ENCODE measurements at regions not wholly inside any gene's neighbourhood (a gene's known extent, or its start where the extent isn't known, plus 50 kb on each side); places are given as distances from the start of the nearest gene placed in this dataset.

- Mint-ChIP-seq H3K4me3 (ENCODE audit: unreplicated experiment) (no peak overlapping the region), H3K27me3 (ENCODE audit: low read depth) (no peaks in the 10 kb centered on the region), H3K27ac (ENCODE audit: unreplicated experiment) (no peak overlapping the region), H3K36me3 (ENCODE audit: low read depth) (no peaks in the 10 kb centered on the region), H3K9me3 (ENCODE audit: low read depth) (no peaks in the 10 kb centered on the region), H3K4me1 (ENCODE audit: low read depth) (no peaks in the 10 kb centered on the region)
- TF ChIP-seq, protein P1, sequence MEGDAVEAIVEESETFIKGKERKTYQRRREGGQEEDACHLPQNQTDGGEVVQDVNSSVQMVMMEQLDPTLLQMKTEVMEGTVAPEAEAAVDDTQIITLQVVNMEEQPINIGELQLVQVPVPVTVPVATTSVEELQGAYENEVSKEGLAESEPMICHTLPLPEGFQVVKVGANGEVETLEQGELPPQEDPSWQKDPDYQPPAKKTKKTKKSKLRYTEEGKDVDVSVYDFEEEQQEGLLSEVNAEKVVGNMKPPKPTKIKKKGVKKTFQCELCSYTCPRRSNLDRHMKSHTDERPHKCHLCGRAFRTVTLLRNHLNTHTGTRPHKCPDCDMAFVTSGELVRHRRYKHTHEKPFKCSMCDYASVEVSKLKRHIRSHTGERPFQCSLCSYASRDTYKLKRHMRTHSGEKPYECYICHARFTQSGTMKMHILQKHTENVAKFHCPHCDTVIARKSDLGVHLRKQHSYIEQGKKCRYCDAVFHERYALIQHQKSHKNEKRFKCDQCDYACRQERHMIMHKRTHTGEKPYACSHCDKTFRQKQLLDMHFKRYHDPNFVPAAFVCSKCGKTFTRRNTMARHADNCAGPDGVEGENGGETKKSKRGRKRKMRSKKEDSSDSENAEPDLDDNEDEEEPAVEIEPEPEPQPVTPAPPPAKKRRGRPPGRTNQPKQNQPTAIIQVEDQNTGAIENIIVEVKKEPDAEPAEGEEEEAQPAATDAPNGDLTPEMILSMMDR (IDR thresholded peaks at IDR 0.05): no peak
- no peak for DNase-seq (ENCODE audit: low spot score)
Measured at GRCh38 chr21:31500071-31500470, 156.0 kb upstream of the TIAM1 start.

DNA sequence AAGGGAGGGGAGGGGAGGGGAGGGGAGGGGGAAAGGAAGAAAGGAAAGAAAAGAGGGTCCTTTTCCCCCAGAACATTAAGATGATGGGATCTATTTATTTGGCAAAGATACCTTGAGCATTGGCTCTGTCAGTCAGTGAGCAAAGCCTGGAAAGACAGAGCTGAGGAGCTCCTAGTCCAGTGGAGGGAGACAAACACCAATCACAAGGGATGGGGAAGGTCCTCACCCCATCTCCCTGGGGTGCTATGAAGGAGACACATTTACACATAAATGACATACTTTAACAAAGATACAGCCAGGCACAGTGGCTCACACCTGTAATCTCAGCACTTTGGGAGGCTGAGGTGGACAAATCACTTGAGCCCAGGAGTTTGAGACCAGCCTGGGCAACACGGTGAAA, 154.9 kb upstream of the TIAM1 start:
- H3K4me3 Mint-ChIP-seq (ENCODE audit: unreplicated experiment): no peak overlapping the region
- H3K36me3 Mint-ChIP-seq (ENCODE audit: low read depth): no peaks in the 10 kb centered on the region
- DNase-seq (ENCODE audit: low spot score): no peak
- TF ChIP-seq, protein P1 (IDR thresholded peaks at IDR 0.05): peak; percentile 18
- no peaks in the 10 kb centered on the region for H3K9me3 Mint-ChIP-seq (ENCODE audit: low read depth)
- H3K4me1 Mint-ChIP-seq (ENCODE audit: low read depth): no peaks in the 10 kb centered on the region
- no peaks in the 10 kb centered on the region for H3K27me3 Mint-ChIP-seq (ENCODE audit: low read depth)
- no peak overlapping the region for H3K27ac Mint-ChIP-seq (ENCODE audit: unreplicated experiment)

DNA sequence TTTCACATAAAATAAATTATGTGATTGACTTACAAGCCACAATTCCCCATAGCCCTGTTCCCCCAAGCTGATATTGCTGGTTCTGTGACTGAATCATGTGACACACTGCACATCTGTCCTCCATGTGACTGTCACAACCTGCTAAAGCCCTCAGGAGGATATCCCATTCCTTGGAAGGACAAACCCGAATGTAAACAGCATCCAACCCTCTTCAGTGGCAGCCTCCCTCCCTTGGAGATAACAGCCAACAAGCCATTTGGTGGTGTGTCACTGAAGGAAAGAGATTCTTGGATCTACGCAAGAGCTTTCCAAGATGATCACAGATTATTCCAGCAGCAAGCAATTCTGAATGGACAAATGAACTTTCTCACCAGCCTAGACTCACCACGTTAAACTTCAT, 153.9 kb upstream of the TIAM1 start:
- Mint-ChIP-seq H3K4me3 (ENCODE audit: unreplicated experiment) (no peak overlapping the region), H3K4me1 (ENCODE audit: low read depth) (no peaks in the 10 kb centered on the region), H3K9me3 (ENCODE audit: low read depth) (no peaks in the 10 kb centered on the region), H3K36me3 (ENCODE audit: low read depth) (no peaks in the 10 kb centered on the region), H3K27me3 (ENCODE audit: low read depth) (no peaks in the 10 kb centered on the region), H3K27ac (ENCODE audit: unreplicated experiment) (no peak overlapping the region)
- TF ChIP-seq, protein P1 (IDR thresholded peaks at IDR 0.05): no peak
- DNase-seq (ENCODE audit: low spot score): no peak

DNA sequence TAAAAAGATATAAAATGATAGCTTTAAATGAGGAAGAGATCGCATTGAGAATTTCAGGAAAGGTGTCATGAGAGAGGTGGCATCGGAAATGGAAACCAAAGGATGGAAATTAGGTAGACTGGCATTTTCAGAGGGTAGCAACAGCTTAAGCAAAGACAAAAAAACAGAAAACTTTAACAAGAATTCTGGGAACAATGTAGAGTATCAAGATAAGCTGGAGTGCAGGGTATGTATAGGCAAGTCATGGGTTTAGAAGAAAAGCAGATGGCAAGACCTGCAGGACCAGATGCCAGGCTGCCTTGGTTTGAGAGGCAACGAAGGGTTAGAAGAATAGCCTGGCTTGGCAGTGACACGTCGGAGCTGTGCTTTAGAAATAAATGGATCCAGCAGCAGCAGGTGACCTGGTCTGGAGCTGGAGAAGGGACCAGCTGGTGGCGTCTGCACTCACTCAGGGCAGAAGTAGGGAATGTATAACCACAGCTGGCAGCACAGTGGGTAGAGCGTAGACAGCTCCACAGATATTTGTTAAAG, 149.4 kb upstream of the TIAM1 start:
- H3K4me1 Mint-ChIP-seq (ENCODE audit: low read depth): no peaks in the 10 kb centered on the region
- no peak for DNase-seq (ENCODE audit: low spot score)
- H3K4me3 Mint-ChIP-seq (ENCODE audit: unreplicated experiment): no peak overlapping the region
- TF ChIP-seq, protein P1 (IDR thresholded peaks at IDR 0.05): no peak
- H3K27ac Mint-ChIP-seq (ENCODE audit: unreplicated experiment): no peak overlapping the region
- H3K9me3 Mint-ChIP-seq (ENCODE audit: low read depth): no peaks in the 10 kb centered on the region
- H3K27me3 Mint-ChIP-seq (ENCODE audit: low read depth): no peaks in the 10 kb centered on the region
- H3K36me3 Mint-ChIP-seq (ENCODE audit: low read depth): no peaks in the 10 kb centered on the region

DNA sequence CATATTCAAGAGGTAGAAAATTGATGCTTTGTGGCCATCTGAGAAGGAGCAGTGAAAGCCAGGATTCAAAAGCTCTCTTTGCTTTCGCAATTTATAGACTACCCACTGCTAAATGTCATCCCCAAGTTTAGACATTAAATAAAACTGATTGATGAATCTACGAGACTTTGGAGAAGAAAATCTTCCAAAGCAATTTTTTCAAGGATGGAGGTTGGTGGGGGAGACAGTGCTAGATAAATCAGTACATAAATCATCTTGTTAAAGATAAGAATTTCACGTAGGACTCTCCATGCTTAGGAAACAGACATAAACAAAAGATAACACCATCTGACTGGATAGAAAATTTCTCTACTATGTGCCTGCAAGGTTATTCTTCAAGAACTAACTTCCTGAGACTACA, 147.6 kb upstream of the TIAM1 start:
- no peaks in the 10 kb centered on the region for H3K36me3 Mint-ChIP-seq (ENCODE audit: low read depth)
- H3K4me3 Mint-ChIP-seq (ENCODE audit: unreplicated experiment): no peak overlapping the region
- H3K9me3 Mint-ChIP-seq (ENCODE audit: low read depth): no peaks in the 10 kb centered on the region
- H3K27ac Mint-ChIP-seq (ENCODE audit: unreplicated experiment): no peak overlapping the region
- TF ChIP-seq, protein P1 (IDR thresholded peaks at IDR 0.05): no peak
- H3K4me1 Mint-ChIP-seq (ENCODE audit: low read depth): no peaks in the 10 kb centered on the region
- H3K27me3 Mint-ChIP-seq (ENCODE audit: low read depth): no peaks in the 10 kb centered on the region
- DNase-seq (ENCODE audit: low spot score): no peak

All from chondrocyte (in vitro differentiated cells).